ENCODE measurements at regions not wholly inside any gene's neighbourhood (a gene's known extent, or its start where the extent isn't known, plus 50 kb on each side); places are given as distances from the start of the nearest gene placed in this dataset.
"Not testable (repeated sequence)": the region's sequence is repeated elsewhere in the genome, so short reads cannot be mapped to it uniquely, and the experiment has no call there.

DNA sequence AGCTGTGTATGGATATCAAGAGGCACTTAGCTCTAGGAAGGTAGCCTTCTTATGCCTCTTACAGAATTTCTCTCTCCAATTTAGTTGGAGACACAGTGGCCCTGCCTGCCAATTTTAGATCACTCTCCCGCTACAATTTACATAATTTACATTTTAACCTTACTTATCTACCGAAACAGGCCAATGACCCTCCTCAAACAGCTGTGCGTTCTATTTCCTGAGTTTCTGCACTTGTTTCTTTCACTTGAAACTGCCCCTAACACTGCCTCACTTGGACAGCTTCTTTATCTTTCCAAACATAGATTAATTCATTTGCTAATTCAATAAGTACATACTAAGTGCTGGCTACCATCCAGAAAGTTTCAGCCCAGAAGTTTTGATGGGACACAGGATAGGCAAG is 52.9 kb upstream of the HDDC2 start:
- DNase-seq: no peak

- DNase-seq: no peak
Measured at GRCh38 chr6:125356884-125357283, 55.1 kb upstream of the HDDC2 start.

- no peak for DNase-seq
Measured at GRCh38 chr6:125357515-125358256, 55.9 kb upstream of the HDDC2 start.

DNA sequence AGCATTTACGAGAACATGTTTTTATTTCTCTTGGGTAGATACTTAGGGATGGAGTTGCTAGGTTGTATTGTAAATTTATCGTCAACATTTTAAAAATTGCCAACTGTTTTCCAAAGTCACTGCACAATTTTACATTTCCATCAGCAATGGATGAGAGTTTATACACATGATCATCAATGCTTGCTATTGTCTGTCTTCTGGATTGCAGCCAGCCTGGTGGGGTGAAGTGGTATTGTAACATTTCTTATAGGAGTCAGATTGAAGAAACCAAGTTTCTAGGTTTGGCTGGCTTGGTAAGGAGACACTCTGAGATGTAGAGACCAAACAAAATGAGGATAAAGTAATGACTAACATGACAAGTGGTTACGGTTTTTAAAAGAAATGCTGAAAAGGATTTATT is 57.1 kb upstream of the HDDC2 start:
- no peak for DNase-seq

GRCh38 chr6:125361868-125362267 is 60.1 kb upstream of the HDDC2 start:
- no peak for DNase-seq

- no peak for DNase-seq
Measured at GRCh38 chr6:125363039-125363823, 61.5 kb upstream of the HDDC2 start.

GRCh38 chr6:125363824-125364165 is 62.0 kb upstream of the HDDC2 start:
- DNase-seq: no peak

GRCh38 chr6:125365230-125365629 is 63.5 kb upstream of the HDDC2 start:
- no peak for DNase-seq

DNA sequence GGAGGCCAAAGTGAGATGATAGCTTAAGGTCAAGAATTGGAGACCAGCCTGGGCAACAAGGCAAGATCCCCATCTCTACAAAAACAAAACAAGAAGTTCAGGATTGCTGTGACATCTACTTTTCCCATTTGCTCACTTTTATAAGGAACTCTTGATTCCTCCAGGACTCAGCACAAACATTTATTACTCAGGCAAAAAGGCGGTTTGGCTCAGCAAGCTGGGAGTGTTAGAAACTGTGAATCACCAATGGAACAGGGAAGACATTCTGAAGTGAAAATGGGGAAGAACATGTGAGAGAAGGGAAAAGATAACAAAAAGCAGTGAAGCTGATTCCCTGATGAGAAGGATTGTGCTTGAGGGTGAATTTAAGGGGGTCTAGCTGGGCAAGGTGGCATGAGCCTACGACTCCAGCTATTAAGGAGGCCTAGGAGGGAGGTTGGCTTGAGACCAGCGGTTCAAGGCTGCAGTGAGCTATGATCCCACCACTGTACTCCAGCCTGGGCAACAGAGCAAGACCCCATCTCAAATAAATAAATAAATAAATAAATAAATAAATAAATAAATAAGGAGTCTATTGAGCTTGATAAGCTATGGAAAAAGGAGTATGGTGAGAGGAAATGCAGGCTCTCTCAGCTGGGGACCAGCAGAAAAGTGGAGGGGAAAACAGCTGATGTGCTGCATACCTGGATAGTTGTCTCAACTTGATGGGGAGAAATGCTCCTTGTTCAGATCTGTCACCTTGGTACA is 65.4 kb upstream of the HDDC2 start:
- no peak for DNase-seq

- no peak for DNase-seq
Measured at GRCh38 chr6:125370343-125370742, 68.6 kb upstream of the HDDC2 start.

- DNase-seq: no peak
Measured at GRCh38 chr6:125375013-125375412, 73.2 kb upstream of the HDDC2 start.

DNA sequence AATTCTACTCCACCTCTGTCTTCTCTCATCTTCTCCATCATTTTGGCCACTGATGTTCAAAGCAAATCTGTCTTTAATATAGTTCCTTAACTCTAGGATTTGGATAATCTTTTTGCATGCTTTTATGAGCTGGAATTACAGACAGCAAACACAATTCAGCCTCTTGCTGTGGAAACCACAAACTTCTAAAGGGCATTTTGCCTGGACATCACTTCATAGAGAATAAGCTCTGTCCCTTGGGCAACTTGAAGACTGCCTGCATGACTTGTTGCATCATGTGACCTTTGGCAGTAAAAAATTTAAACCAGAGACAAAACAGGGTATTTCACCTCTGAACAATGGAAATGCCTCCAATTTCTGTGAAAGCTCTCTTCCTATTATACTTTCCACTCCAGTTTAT is 74.1 kb upstream of the HDDC2 start:
- DNase-seq: no peak

GRCh38 chr6:125377621-125378020 is 75.9 kb upstream of the HDDC2 start:
- no peak for DNase-seq

DNA sequence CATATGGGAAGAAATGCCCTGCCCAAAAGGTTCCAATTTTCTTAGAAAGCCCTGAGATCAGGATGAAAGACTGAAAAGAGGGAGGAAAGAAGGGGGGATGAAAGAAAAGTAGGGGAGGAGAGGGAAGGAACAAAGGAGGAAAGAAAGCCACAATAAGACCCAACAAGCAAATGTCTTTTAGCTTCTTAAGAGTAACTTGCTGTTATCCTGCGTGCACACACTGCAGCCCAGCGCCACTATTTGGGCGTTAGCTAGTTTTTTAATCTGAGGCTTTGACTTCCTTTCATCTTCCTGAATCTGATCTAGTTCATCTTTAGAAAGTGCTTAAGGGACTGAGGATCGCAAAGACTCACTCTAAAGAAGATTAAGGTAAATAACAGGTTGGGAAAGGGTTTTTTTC is 77.4 kb upstream of the HDDC2 start:
- no peak for DNase-seq

GRCh38 chr6:125380474-125380873 is 78.7 kb upstream of the HDDC2 start:
- DNase-seq: no peak

- DNase-seq: not testable (repeated sequence)
Measured at GRCh38 chr6:125386337-125386736, 84.6 kb upstream of the HDDC2 start.

DNA sequence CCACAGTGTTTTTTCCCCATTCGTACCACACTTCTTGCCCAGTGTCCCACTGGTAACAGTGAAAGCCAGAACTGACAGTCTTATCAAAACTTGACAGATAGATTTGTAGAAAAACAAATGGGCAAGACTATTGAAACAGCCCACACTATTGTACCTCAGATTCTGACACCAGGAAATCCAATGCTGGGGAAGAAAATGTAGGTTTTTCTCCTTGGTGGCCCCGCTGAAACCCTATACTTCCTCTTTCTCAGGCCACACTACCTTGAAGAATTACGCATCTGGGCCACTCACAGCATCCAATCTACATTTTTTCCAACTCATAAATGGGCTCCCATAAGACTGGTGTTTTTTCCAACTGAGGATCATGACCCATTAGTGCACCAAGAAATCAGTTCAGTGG is 90.9 kb upstream of the HDDC2 start:
- DNase-seq: no peak

DNA sequence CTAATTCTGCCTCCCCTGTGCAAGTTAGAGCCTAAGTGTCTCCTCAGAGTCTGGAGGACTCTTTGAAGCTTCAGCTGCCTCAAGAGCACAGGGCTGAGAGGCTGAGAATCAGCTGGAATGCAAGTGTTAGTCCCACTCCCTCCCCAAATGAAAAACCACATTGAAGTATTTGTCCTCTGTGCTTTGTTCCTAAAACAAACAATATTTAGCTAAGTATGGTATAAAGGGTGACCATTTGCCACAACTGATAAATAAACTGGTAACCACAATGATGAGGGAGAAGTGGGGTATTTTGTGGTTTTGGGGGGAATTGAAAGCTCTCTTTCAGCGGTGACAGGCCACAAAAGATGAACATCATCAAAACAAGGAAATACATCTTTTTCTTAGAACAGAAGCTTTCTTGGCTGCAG is 91.7 kb upstream of the HDDC2 start:
- DNase-seq: no peak

- DNase-seq: no peak
Measured at GRCh38 chr6:125406741-125407140, 105.0 kb upstream of the HDDC2 start.

- DNase-seq: no peak
Measured at GRCh38 chr6:125414507-125414906, 112.7 kb upstream of the HDDC2 start.

GRCh38 chr6:125415913-125416312 is 114.1 kb upstream of the HDDC2 start:
- no peak for DNase-seq

- no peak for DNase-seq
Measured at GRCh38 chr6:125421836-125422235, 120.1 kb upstream of the HDDC2 start.

DNA sequence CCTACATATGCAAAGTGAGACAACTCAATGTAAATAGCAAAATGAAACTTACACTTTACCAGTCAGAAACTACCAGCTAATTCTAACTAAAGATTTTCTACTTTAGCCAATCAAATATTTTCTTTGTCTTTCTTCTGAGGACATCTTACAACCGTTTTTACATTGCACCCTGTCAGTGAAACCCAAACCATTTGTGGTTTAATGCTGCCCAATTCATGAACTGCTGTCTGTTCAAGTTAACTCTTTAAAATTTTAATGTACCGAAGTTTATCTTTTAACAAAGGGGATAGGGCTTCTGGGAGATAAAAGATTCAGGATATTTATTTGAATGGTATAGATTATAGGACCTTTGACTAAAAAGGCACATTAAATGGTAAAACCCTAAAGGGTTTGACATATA is 121.3 kb upstream of the HDDC2 start:
- DNase-seq: no peak

- no peak for DNase-seq
Measured at GRCh38 chr6:125431971-125432370, 130.2 kb upstream of the HDDC2 start.

Data from CD4-positive, alpha-beta T cell treated with Interleukin-10 for 1 hour (primary cell).